IPS-18a (cell line): ENCODE measurements at regions not wholly inside any gene's neighbourhood (a gene's known extent, or its start where the extent isn't known, plus 50 kb on each side); places are given as distances from the start of the nearest gene placed in this dataset.
"Not testable (repeated sequence)": the region's sequence is repeated elsewhere in the genome, so short reads cannot be mapped to it uniquely, and the experiment has no call there.

Experiments used
- H3K27ac ChIP-seq: one replicate; pipeline ENCODE4 v1.5.1; 2013; ENCODE audit warnings: low read length
- H3K27me3 ChIP-seq: one replicate; pipeline ENCODE4 v1.6.1; 2013; ENCODE audit warnings: mild to moderate bottlenecking, low read length; ENCODE audit not compliant: control insufficient read depth, insufficient read depth
- H3K36me3 ChIP-seq: one replicate; pipeline ENCODE4 v1.6.1; 2013; ENCODE audit warnings: low read depth, low read length; ENCODE audit not compliant: control insufficient read depth
- H3K4me1 ChIP-seq: one replicate; pipeline ENCODE4 v1.6.1; 2013; ENCODE audit warnings: low read depth, low read length; ENCODE audit not compliant: control insufficient read depth
- H3K4me3 ChIP-seq: one replicate; pipeline ENCODE4 v1.5.1; 2013; ENCODE audit warnings: low read length
- H3K9ac ChIP-seq: one replicate; pipeline ENCODE4 v1.6.1; 2013; ENCODE audit warnings: mild to moderate bottlenecking, low read length, moderate library complexity
- H3K9me3 ChIP-seq: one replicate; pipeline ENCODE4 v1.6.1; 2013; ENCODE audit warnings: low read depth, low read length; ENCODE audit not compliant: control insufficient read depth

DNA sequence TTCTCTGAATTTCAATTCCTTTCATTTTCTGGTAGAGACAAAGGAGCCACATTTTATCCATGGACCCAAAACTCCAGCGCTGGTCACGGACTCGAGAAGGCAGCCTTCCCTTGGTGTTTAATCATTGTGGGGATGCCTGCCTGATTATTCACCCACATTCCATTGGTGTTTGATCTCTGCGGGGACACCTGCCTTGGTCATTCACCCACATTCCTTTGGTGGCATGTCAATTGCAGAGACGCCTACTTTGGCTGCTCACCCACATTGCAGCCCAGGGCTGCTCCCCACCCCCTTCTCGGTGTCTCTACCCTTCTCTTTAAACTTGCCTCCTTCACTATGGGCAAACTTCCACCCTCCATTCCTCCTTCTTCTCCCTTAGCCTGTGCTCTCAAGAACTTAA lies 780.7 kb upstream of the POU3F4 start:
- not testable (repeated sequence) for H3K4me1 ChIP-seq, H3K27ac ChIP-seq

DNA sequence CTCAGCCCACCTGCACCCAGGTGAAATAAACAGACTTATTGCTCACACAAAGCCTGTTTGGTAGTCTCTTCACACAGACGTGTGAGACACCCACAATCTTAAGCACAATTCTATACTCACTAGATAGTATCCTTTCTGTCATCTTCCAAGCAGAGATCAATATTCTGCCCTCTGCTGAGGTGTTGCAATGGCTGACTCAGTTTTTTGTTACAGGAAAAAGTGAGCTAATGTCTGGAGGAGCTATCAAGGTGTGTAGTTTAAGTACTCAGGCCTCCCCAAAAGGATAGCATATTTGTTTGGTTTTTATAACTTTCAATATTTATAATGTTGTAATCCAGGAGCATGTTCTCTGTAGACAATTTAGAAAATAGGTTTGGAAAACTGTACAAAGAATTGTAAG lies 775.2 kb upstream of the POU3F4 start:
- H3K27ac ChIP-seq, result no peak overlapping the region
- peaks cover 8% of the 10 kb centered on the region for H3K9me3 ChIP-seq
- H3K36me3 ChIP-seq, result no peaks in the 10 kb centered on the region
- H3K4me3 ChIP-seq, result no peak overlapping the region
- no peak overlapping the region for H3K9ac ChIP-seq
- no peaks in the 10 kb centered on the region for H3K4me1 ChIP-seq
- H3K27me3 ChIP-seq, result no peaks in the 10 kb centered on the region

More for the DNA sequence above, 780.7 kb upstream of the POU3F4 start:
- not testable (repeated sequence) for H3K36me3 ChIP-seq, H3K27me3 ChIP-seq, H3K9ac ChIP-seq, H3K9me3 ChIP-seq, H3K4me3 ChIP-seq

DNA sequence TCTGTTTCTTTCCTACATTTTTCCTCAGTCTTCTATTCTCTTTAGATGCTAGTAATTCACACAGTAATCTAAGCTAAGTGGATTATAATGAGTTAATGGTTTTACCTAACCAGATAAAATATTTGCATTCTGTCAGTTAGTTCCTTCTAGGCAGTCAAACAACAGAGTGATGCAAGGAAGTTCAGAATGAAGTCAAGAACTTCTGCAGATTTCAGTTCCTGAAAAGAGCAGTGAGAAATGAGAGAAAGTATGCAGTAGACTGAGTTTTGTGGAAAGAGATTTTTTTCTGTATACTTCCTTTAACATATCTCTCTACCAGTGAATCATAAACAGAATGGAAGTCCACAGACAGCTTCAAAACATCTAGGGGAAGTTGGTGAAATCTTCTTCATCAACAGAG lies 774.0 kb upstream of the POU3F4 start:
- Histone ChIP-seq H3K4me3 (no peak overlapping the region), H3K27ac (no peak overlapping the region), H3K27me3 (no peaks in the 10 kb centered on the region), H3K4me1 (no peaks in the 10 kb centered on the region), H3K9me3 (peaks cover 8% of the 10 kb centered on the region), H3K9ac (no peak overlapping the region), H3K36me3 (no peaks in the 10 kb centered on the region)

DNA sequence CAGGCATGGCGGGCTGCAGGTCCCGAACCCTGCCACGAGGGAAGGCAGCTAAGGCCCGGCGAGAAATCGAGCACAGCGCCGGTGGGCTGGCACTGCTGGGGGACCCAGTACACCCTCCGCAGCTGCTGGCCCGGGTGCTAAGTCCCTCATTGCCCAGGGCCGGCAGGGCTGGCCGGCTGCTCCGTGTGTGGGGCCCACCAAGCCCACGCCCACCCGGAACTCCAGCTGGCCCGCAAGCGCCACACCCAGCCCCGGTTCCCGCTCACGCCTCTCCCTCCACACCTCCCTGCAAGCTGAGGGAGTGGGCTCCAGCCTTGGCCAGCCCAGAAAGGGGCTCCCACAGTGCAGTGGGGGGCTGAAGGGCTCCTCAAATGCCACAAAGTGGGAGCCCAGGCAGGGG lies 769.8 kb upstream of the POU3F4 start:
- H3K9ac ChIP-seq, H3K27ac ChIP-seq, H3K4me3 ChIP-seq, H3K27me3 ChIP-seq, H3K36me3 ChIP-seq, H3K4me1 ChIP-seq, H3K9me3 ChIP-seq: not testable (repeated sequence)

- Histone ChIP-seq H3K27me3 (no peaks in the 10 kb centered on the region), H3K36me3 (no peaks in the 10 kb centered on the region), H3K4me3 (no peak overlapping the region), H3K9ac (no peak overlapping the region), H3K9me3 (peaks cover 10% of the 10 kb centered on the region), H3K27ac (no peak overlapping the region), H3K4me1 (peaks cover 3% of the 10 kb centered on the region)
Measured at GRCh38 chrX:82742351-82742750, 765.7 kb upstream of the POU3F4 start.

DNA sequence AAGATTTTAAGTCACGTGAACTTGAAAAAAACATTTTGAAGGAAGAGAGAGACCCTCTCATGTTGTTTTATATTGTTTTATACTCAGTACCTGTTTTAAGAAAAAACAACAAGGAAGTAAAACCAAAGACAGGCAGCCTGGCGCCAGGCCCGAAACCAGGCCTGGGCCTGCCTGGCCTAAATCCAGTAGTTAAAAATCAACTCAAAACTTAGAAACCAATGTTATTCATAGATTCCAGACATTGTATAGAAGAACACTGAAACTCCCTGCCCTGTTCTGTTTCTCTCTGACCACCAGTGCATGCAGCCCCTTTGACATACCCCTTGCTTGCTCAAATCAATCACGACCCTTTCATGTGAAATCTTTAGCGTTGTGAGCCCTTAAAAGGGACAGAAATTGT lies 762.4 kb upstream of the POU3F4 start:
- H3K4me1 ChIP-seq, result peaks cover 11% of the 10 kb centered on the region
- H3K36me3 ChIP-seq, H3K9ac ChIP-seq, H3K27ac ChIP-seq, H3K4me3 ChIP-seq, H3K27me3 ChIP-seq: not testable (repeated sequence)
- H3K9me3 ChIP-seq, result peaks cover 17% of the 10 kb centered on the region

DNA sequence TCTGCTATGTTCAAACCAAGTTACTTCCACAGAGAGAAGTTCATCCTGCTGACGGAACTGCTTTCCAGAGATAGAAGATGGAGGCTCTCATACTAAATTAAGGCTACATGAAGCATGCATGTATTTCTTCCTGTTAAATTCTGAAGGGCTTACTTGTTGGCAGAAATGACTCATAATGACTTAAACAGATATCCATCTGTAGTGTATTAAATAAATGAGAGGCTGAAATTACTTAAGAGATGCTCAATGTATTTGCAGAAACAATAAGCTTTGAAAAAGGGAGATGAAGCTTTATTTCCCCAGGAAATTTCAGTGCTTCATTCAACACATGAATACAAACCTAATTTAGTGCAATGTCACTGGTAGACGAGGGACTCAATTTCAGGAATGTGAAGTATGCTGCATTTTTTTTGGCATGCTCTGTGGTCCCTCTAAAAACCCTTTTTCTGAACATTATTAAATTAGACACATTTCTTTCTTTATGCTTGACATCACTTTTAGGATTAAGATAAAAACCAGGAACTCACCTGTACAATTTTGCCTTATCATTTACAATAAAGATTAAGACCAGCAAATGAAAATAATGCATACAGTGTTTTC lies 759.1 kb upstream of the POU3F4 start:
- no peaks in the 10 kb centered on the region for H3K27me3 ChIP-seq
- H3K9me3 ChIP-seq, result peaks cover 17% of the 10 kb centered on the region
- H3K4me3 ChIP-seq, result no peak overlapping the region
- peaks cover 8% of the 10 kb centered on the region for H3K4me1 ChIP-seq
- no peaks in the 10 kb centered on the region for H3K36me3 ChIP-seq
- no peak overlapping the region for H3K27ac ChIP-seq
- H3K9ac ChIP-seq, result no peak overlapping the region

GRCh38 chrX:82756272-82756671 lies 751.8 kb upstream of the POU3F4 start:
- no peaks in the 10 kb centered on the region for H3K36me3 ChIP-seq
- H3K27me3 ChIP-seq, result no peaks in the 10 kb centered on the region
- H3K4me3 ChIP-seq, result no peak overlapping the region
- no peak overlapping the region for H3K27ac ChIP-seq
- H3K9ac ChIP-seq, result no peak overlapping the region
- peaks cover 16% of the 10 kb centered on the region for H3K9me3 ChIP-seq
- H3K4me1 ChIP-seq, result peaks cover 3% of the 10 kb centered on the region

GRCh38 chrX:82757614-82758013 lies 750.5 kb upstream of the POU3F4 start:
- Histone ChIP-seq H3K36me3 (no peaks in the 10 kb centered on the region), H3K27me3 (no peaks in the 10 kb centered on the region), H3K9me3 (peaks cover 10% of the 10 kb centered on the region), H3K4me3 (no peak overlapping the region), H3K27ac (no peak overlapping the region), H3K9ac (no peak overlapping the region), H3K4me1 (peaks cover 3% of the 10 kb centered on the region)

DNA sequence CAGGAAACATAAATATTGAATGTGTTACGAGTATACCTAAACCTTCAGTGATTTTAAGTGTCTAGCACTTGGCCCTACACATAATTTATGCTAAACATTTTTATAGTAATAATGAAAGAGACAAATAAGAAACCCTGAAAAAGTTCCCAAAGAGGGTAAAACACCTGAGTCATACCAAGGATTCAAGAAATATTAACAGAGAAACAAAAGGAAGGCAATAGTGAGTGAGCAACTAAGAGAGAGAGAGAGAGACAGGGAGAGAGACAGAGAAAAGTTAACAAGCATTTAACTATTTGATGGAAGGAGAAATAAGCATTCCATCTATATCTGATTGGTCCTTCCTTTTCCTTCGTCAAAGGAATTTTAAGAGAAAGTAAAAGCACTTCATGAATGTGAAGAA lies 743.6 kb upstream of the POU3F4 start:
- Histone ChIP-seq H3K4me3 (no peak overlapping the region), H3K9ac (no peak overlapping the region), H3K36me3 (no peaks in the 10 kb centered on the region), H3K9me3 (peaks cover 13% of the 10 kb centered on the region), H3K27ac (no peak overlapping the region), H3K4me1 (no peaks in the 10 kb centered on the region), H3K27me3 (no peaks in the 10 kb centered on the region)

- no peaks in the 10 kb centered on the region for H3K4me1 ChIP-seq
- no peak overlapping the region for H3K9ac ChIP-seq
- H3K36me3 ChIP-seq, result no peaks in the 10 kb centered on the region
- H3K27ac ChIP-seq, result no peak overlapping the region
- H3K27me3 ChIP-seq, result no peaks in the 10 kb centered on the region
- peaks cover 13% of the 10 kb centered on the region for H3K9me3 ChIP-seq
- no peak overlapping the region for H3K4me3 ChIP-seq
Measured at GRCh38 chrX:82765811-82766210, 742.3 kb upstream of the POU3F4 start.

- H3K36me3 ChIP-seq, result no peaks in the 10 kb centered on the region
- H3K9ac ChIP-seq, result no peak overlapping the region
- no peaks in the 10 kb centered on the region for H3K27me3 ChIP-seq
- H3K4me3 ChIP-seq, result no peak overlapping the region
- H3K9me3 ChIP-seq, result peaks cover 28% of the 10 kb centered on the region
- H3K4me1 ChIP-seq, result no peaks in the 10 kb centered on the region
- H3K27ac ChIP-seq, result no peak overlapping the region
Measured at GRCh38 chrX:82775426-82775825, 732.7 kb upstream of the POU3F4 start.
